Stimulated activated effector memory CD8-positive, alpha-beta T cell treated with anti-CD3 and anti-CD28 coated beads, Interleukin-12 subunit alpha, Interleukin-12 subunit beta, amount 100 ng/mL, for 72 hours (primary cell): ENCODE measurements at regions not wholly inside any gene's neighbourhood (a gene's known extent, or its start where the extent isn't known, plus 50 kb on each side); places are given as distances from the start of the nearest gene placed in this dataset.

Source experiments
- ATAC-seq: fragments of 150-1000 bp; cut with Tn5 transposase; 2 replicates; pipeline ENCODE4 v1.10.0; 2021
- DNase-seq, 2 donors: peaks; one replicate each; pipeline ENCODE4 v3.0.0; 2021 to 2022; ENCODE audit warnings: low spot score in 2 of 2
- H3K27ac Mint-ChIP-seq: one replicate; pipeline ENCODE4 v1.8.0; 2022; ENCODE audit warnings: mild to moderate bottlenecking, mixed read lengths
- H3K36me3 Mint-ChIP-seq: one replicate; pipeline ENCODE4 v1.8.0; 2022; ENCODE audit warnings: mild to moderate bottlenecking, mixed read lengths
- H3K4me1 Mint-ChIP-seq: one replicate; pipeline ENCODE4 v1.8.0; 2022; ENCODE audit warnings: mixed read lengths
- H3K4me3 Mint-ChIP-seq: one replicate; pipeline ENCODE4 v1.8.0; 2022; ENCODE audit warnings: mild to moderate bottlenecking, mixed read lengths
- H3K9me3 Mint-ChIP-seq: one replicate; pipeline ENCODE4 v1.8.0; 2022; ENCODE audit warnings: mixed read lengths

DNA sequence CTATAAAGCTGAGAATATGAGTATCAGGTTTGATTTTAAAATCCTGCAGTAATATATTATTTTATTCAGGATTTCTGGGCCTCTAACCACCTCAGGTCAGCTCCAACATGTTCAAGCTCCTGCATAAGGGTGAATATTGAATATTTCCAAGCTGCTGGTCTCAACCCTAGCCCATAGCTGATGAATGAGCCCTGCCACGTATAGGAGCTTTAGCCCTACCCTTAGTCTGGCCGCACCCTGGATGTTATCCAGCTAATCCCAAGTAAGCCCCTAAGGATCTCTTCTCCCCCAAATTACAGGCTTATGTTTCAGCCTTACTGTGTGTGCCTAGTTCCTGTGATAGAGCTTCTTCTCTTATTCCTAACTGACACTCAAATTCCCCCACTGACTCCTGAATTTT, 240.6 kb downstream of the KCTD12 start:
- no peak for ATAC-seq
- Mint-ChIP-seq H3K36me3 (no peaks in the 10 kb centered on the region), H3K4me3 (no peak overlapping the region), H3K4me1 (no peaks in the 10 kb centered on the region), H3K9me3 (no peaks in the 10 kb centered on the region), H3K27ac (no peak overlapping the region)
- DNase-seq: no peak

DNA sequence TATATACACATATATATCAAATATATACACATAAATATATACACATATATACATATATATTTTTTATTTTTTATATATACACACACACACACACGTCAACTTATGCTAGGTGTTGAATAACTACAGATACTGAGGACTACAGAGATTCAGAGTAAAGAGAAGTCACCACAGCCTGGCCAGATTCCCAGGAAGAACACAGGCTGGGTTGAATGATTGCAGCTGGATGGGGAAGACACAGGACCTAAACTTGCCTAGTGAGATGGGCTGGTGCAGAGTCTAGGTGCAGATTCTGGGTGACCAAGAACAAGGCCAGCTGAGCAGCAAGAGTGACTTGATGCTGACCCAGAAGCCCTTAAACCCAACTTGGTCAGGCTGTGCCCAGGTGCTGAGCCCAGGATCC, 241.3 kb downstream of the KCTD12 start:
- no peak for ATAC-seq
- no peaks in the 10 kb centered on the region for H3K36me3 Mint-ChIP-seq
- no peak overlapping the region for H3K27ac Mint-ChIP-seq
- no peak for DNase-seq
- H3K4me3 Mint-ChIP-seq: no peak overlapping the region
- H3K4me1 Mint-ChIP-seq: no peaks in the 10 kb centered on the region
- H3K9me3 Mint-ChIP-seq: no peaks in the 10 kb centered on the region

DNA sequence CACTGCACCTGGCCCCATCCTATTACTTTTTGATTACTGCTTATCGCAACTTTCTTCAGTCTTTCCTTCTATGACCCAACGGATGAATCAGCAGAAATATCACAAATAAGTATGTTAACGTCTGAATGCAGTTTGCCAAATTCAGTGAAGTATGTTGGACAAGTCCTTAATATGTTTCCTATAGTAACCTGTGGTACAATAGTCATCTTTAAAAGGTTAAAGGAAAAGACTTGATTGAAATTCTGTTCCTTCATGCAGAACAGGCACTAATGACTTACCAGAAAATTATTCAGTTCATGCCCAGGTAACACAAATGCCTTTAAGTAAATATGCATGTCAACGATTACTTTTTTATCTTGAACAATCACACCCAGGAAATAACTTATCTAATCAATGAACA, 242.6 kb downstream of the KCTD12 start:
- DNase-seq (no peak), ATAC-seq (no peak)
- Mint-ChIP-seq H3K36me3 (no peaks in the 10 kb centered on the region), H3K9me3 (no peaks in the 10 kb centered on the region), H3K4me1 (no peaks in the 10 kb centered on the region), H3K27ac (no peak overlapping the region), H3K4me3 (no peak overlapping the region)

DNA sequence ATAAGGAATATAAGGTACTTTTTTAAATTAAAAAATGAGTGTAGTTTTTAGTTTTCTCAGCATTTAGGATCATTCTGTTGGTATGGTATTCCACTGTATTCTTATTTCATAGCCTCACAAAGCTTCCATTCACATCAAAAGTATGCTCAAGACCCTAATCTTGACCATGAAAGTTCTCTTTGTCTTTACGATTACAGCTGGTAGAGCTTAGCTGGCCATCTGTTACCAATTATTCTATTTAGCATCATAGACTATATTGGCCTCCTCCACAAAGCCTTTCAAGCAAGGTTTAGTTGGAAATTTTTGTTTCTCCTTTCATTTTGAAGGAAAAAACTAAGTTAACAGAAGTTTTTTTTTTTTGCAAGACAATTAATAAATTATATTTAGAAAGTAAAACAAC, 245.1 kb downstream of the KCTD12 start:
- Mint-ChIP-seq H3K27ac (no peak overlapping the region), H3K4me1 (no peaks in the 10 kb centered on the region), H3K9me3 (no peaks in the 10 kb centered on the region), H3K4me3 (no peak overlapping the region), H3K36me3 (no peaks in the 10 kb centered on the region)
- DNase-seq (no peak), ATAC-seq (no peak)

DNA sequence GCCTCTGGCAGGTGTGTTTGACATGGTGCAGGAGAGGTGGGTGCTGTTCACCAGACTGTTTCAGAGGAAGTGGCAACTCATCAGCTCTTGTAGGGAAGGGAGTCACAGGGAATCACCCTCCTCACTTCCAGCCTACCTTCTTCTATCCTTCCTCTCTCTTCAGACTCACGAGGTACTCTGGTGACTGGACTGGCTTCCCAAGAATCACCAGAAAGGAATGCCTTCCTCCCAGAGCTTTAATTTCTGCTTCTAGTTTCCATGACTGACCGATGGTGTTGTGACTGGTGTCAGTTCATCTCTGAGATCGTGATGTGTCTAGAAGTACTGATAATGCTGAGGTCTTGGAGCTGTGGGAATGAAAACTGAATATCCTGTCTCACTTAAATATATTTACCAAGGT, 247.3 kb downstream of the KCTD12 start:
- DNase-seq: no peak

DNA sequence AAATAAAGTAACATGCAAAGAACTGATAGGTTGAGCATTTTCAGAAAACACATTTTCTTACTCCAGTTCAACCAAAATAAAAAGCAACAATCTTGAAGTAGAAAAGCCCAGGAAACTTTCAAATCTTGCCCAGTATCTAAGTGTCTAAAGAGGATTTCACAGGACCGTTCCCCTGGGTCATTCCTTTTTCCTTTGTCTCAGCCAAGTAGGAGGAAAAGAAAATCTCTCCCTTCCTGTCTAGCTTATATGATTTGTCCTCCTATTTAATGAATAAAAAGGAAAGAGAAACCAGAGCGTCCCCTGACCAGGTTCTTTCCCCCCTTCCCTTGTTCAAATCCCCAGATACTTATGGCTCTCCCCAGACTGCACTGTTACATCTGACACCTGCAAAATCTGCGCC, 248.0 kb downstream of the KCTD12 start:
- Mint-ChIP-seq H3K9me3 (no peaks in the 10 kb centered on the region), H3K4me1 (no peaks in the 10 kb centered on the region), H3K36me3 (no peaks in the 10 kb centered on the region), H3K4me3 (no peak overlapping the region), H3K27ac (no peak overlapping the region)
- DNase-seq (no peak), ATAC-seq (no peak)

More for the DNA sequence above, 247.3 kb downstream of the KCTD12 start:
- no peak for ATAC-seq
- H3K36me3 Mint-ChIP-seq: no peaks in the 10 kb centered on the region
- no peaks in the 10 kb centered on the region for H3K9me3 Mint-ChIP-seq
- no peak overlapping the region for H3K4me3 Mint-ChIP-seq
- no peak overlapping the region for H3K27ac Mint-ChIP-seq
- H3K4me1 Mint-ChIP-seq: no peaks in the 10 kb centered on the region

DNA sequence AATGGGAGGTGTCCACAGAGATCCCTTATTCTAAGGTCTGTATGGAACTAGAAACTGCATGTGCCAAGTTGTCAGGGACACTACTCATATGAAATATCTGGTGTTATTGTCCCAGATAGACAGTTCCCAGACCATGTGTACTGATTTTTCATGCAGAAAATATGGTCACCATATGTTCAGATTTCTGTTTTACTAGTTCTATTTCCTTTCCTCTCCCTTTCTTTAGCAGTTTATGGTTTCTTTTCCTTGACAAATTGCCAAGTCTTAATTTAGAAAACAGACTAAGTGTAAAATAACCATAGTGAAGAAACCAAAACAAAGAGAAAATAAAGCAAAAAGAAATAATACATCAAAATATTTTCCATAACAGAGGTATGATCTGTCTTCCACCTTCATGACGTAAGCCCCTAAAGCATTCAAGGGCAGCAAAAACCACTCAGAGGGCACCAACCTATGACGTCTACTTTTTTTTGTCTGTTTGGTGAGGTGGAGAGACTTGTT, 248.5 kb downstream of the KCTD12 start:
- DNase-seq: no peak
- ATAC-seq: no peak
- no peaks in the 10 kb centered on the region for H3K36me3 Mint-ChIP-seq
- no peaks in the 10 kb centered on the region for H3K9me3 Mint-ChIP-seq
- no peaks in the 10 kb centered on the region for H3K4me1 Mint-ChIP-seq
- no peak overlapping the region for H3K27ac Mint-ChIP-seq
- H3K4me3 Mint-ChIP-seq: no peak overlapping the region

DNA sequence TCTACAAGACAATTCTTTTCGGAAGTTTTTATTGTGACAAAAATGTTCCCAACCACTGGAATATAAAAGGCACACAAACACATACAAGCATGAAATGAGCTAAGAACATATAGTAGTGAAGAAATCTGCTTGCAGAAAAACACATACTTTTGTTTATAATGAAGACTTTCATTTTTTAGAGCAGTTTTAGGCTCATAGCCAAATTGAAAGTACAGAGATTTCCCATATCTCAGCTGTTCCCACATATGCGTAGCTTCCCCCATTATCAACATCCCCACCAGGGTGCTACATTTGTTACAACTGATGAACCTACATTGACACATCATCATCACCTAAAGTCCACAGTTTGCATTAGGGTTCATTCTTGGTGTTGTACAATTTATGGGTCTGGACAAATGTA, 249.4 kb downstream of the KCTD12 start:
- no peak overlapping the region for H3K27ac Mint-ChIP-seq
- H3K4me3 Mint-ChIP-seq: no peak overlapping the region
- H3K4me1 Mint-ChIP-seq: no peaks in the 10 kb centered on the region
- ATAC-seq (no peak), DNase-seq (no peak)
- H3K9me3 Mint-ChIP-seq: no peaks in the 10 kb centered on the region
- H3K36me3 Mint-ChIP-seq: no peaks in the 10 kb centered on the region

DNA sequence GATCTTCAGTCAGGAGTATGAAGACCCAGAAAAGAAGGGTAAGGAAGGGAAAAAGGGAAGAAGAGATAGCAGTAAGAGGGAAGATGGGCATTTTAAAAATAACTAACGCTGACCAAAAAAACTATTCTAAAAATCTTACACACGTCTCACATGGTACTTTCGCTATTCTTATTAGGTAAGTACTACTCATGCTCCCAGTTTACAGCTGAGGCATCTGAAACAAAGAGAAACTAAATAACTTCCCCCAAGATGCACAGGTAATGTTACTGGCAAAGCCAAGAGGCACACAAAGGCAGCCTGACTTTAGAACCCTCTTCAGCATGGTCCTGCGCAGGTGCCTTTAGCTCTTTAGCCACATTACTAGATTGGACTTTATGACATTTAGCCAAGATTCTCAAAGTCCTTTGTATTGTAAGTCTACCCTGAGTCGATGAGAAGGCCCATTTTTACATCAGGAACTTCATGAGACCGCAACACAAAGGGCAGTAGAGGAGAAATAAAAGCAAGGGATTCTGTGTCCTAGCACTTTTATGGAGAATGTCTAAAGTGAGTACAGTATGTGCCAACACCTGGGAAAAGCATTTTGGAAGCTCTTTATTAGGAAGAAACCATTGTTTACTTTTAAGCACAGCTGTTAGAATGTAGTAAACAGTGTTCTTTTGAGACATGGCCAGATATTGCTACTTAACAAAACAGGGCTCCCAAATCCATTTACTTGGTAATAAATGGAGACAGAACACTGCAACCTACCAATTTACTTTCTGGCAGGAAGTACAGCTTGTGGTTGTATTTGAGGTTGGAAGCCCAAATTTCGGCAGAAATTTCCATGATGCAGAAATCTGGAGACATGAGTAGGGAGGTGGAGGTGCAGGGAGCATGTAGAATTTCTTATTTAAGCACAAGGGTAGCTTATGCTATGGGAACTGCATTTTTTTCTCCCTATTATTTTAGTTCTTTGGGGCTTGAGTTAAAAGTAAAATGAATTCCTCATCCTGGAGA, 250.7 kb downstream of the KCTD12 start:
- Mint-ChIP-seq H3K36me3 (no peaks in the 10 kb centered on the region), H3K4me1 (no peaks in the 10 kb centered on the region)
- no peak for ATAC-seq

GRCh38 chr13:76634431-76635191, 251.6 kb downstream of the KCTD12 start:
- Mint-ChIP-seq H3K4me3 (no peak overlapping the region), H3K4me1 (no peaks in the 10 kb centered on the region), H3K27ac (no peak overlapping the region), H3K9me3 (no peaks in the 10 kb centered on the region), H3K36me3 (no peaks in the 10 kb centered on the region)
- ATAC-seq: no peak
- no peak for DNase-seq

More for the DNA sequence above, 250.7 kb downstream of the KCTD12 start:
- Mint-ChIP-seq H3K9me3 (no peaks in the 10 kb centered on the region), H3K27ac (no peak overlapping the region), H3K4me3 (no peak overlapping the region)
- DNase-seq: no peak

GRCh38 chr13:76632401-76633044, 253.7 kb downstream of the KCTD12 start:
- no peak for DNase-seq
- no peak overlapping the region for H3K27ac Mint-ChIP-seq
- H3K4me3 Mint-ChIP-seq: no peak overlapping the region
- ATAC-seq: no peak
- peaks cover 4% of the 10 kb centered on the region for H3K9me3 Mint-ChIP-seq
- H3K36me3 Mint-ChIP-seq: no peaks in the 10 kb centered on the region
- H3K4me1 Mint-ChIP-seq: no peaks in the 10 kb centered on the region

GRCh38 chr13:76630629-76631230, 255.5 kb downstream of the KCTD12 start:
- H3K36me3 Mint-ChIP-seq: no peaks in the 10 kb centered on the region
- ATAC-seq: no peak
- H3K4me1 Mint-ChIP-seq: no peaks in the 10 kb centered on the region
- peaks cover 5% of the 10 kb centered on the region for H3K9me3 Mint-ChIP-seq
- H3K27ac Mint-ChIP-seq: no peak overlapping the region
- DNase-seq: no peak
- no peak overlapping the region for H3K4me3 Mint-ChIP-seq

DNA sequence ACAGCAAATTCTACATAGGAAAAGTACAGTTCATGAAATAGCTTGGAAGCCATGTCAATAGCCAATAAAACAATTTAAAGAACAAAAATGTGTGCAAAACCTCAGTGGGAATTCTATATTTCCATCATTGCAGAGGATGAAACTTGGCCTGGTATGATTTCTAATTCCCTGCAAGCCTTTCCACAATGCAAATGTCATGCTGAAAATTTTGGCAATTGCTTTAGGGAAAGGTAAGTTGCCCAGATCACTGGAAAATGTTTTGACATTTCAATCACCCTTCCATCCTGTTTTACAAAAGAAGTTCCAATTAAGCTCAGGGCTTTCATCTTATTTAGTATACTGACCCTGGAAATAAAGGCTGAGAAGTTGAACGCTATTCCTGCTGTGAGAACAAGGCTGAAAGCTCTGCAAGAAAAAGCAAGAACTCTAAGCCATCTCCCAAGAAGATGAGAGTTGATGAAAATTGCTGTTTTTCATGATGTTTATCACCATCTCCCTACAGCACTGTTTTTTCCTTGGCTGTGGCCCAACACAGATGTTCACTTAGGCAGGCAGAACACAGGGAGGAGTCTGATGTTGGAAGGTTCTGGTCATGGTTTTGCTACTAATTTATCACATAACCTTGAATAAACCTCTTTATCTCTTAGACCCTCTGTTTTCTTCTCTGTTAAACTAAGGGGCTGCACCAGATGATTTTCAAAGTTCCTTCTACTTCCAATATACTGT, 263.7 kb downstream of the KCTD12 start:
- no peak overlapping the region for H3K27ac Mint-ChIP-seq
- peaks cover 2% of the 10 kb centered on the region for H3K9me3 Mint-ChIP-seq
- no peaks in the 10 kb centered on the region for H3K36me3 Mint-ChIP-seq
- ATAC-seq (no peak), DNase-seq (no peak)
- H3K4me1 Mint-ChIP-seq: no peaks in the 10 kb centered on the region
- no peak overlapping the region for H3K4me3 Mint-ChIP-seq

- H3K36me3 Mint-ChIP-seq: no peaks in the 10 kb centered on the region
- no peak overlapping the region for H3K27ac Mint-ChIP-seq
- no peaks in the 10 kb centered on the region for H3K4me1 Mint-ChIP-seq
- no peak for DNase-seq
- H3K4me3 Mint-ChIP-seq: no peak overlapping the region
- peaks cover 2% of the 10 kb centered on the region for H3K9me3 Mint-ChIP-seq
- no peak for ATAC-seq
Measured at GRCh38 chr13:76621705-76622104, 264.5 kb downstream of the KCTD12 start.
